ENCODE measurements at regions not wholly inside any gene's neighbourhood (a gene's known extent, or its start where the extent isn't known, plus 50 kb on each side); places are given as distances from the start of the nearest gene placed in this dataset.

- TF ChIP-seq CTCF (IDR thresholded peaks at IDR 0.05) (no peak), POLR2AphosphoS5 (IDR thresholded peaks at IDR 0.05; ENCODE audit: low read depth, low read length) (no peak), TCF7L2 (IDR thresholded peaks at IDR 0.05; ENCODE audit: low read depth, low read length) (no peak), REST (IDR thresholded peaks at IDR 0.05; ENCODE audit: insufficient read depth in 1 of 2, low read depth in 2 of 2, low read length in 1 of 2) (no peak), SIN3A (IDR thresholded peaks at IDR 0.05; ENCODE audit: borderline replicate concordance, insufficient read depth, low read depth, low read length) (no peak)
These were observed 155.1 kb upstream of the BTG1 start for GRCh38 chr12:92300777-92301176.
